NT2/D1 (cell line): ENCODE measurements at regions not wholly inside any gene's neighbourhood (a gene's known extent, or its start where the extent isn't known, plus 50 kb on each side); places are given as distances from the start of the nearest gene placed in this dataset.

Experiments
- DNase-seq: peaks from one replicate; pipeline ENCODE4 v3.0.0-alpha.2; 2011; ENCODE audit warnings: low read depth, low spot score
- H3K27me3 ChIP-seq: 2 replicates; pipeline ENCODE4 v1.6.0; 2011; ENCODE audit warnings: mild to moderate bottlenecking; ENCODE audit not compliant: insufficient read length, insufficient read depth
- H3K36me3 ChIP-seq: 2 replicates; pipeline ENCODE4 v1.6.1; 2011; ENCODE audit warnings: mild to moderate bottlenecking, low read length, mixed read lengths; ENCODE audit not compliant: insufficient read depth, insufficient read length
- H3K4me1 ChIP-seq: 2 replicates; pipeline ENCODE4 v1.5.1; 2011; ENCODE audit not compliant: insufficient read depth, insufficient read length
- H3K4me3 ChIP-seq: 2 replicates; pipeline ENCODE4 v1.5.1; 2011; ENCODE audit warnings: low read depth; ENCODE audit not compliant: insufficient read length
- H3K9ac ChIP-seq: 2 replicates; pipeline ENCODE4 v1.6.0; 2011; ENCODE audit warnings: low read depth; ENCODE audit not compliant: insufficient read length
- H3K9me3 ChIP-seq: 2 replicates; pipeline ENCODE4 v1.5.1; 2011; ENCODE audit warnings: mild to moderate bottlenecking, low read length; ENCODE audit not compliant: insufficient read depth
- SUZ12 ChIP-seq: IDR thresholded peaks from 2 replicates; pipeline ENCODE4 v1.6.1; 2011; ENCODE audit not compliant: insufficient read length, insufficient read depth; ENCODE audit errors: extremely low read depth
- YY1 ChIP-seq: IDR thresholded peaks from 2 replicates; pipeline ENCODE4 v1.6.1; 2011; ENCODE audit not compliant: insufficient read length, insufficient read depth
- ZNF274 ChIP-seq: IDR thresholded peaks from 2 replicates; pipeline ENCODE4 v1.6.1; 2011; ENCODE audit warnings: mild to moderate bottlenecking, low read depth, low read length

DNA sequence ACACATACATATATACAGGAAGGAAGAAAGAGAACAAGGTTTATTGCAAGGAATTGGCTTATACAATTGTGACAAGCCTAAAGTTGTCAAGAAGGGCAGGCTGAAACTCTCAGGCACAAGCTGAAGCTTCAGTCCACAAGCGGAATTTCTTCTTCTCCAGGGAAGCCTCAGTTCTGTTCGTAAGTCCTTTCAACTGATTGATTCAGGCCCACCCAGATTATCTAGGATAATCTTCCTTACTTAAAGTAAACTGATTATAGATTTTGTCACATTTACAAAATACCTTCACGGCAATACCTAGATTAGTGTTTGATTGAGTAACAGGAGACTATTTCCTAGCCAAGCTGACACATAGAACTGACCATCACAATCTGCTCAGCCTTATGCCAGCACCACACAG is 81.5 kb upstream of the TMEM260 start:
- H3K27me3 ChIP-seq = no peaks in the 10 kb centered on the region
- no peak for DNase-seq
- no peaks in the 10 kb centered on the region for H3K9me3 ChIP-seq
- no peaks in the 10 kb centered on the region for H3K36me3 ChIP-seq
- no peak for TF ChIP-seq YY1
- no peak for TF ChIP-seq SUZ12
- no peak for TF ChIP-seq ZNF274
- no peak overlapping the region for H3K9ac ChIP-seq
- no peak overlapping the region for H3K4me3 ChIP-seq
- no peaks in the 10 kb centered on the region for H3K4me1 ChIP-seq

GRCh38 chr14:56501909-56502530 is 77.6 kb upstream of the TMEM260 start:
- DNase-seq = no peak
- Histone ChIP-seq H3K9ac (no peak overlapping the region), H3K36me3 (no peaks in the 10 kb centered on the region), H3K9me3 (no peaks in the 10 kb centered on the region), H3K4me1 (no peaks in the 10 kb centered on the region), H3K27me3 (no peaks in the 10 kb centered on the region), H3K4me3 (no peak overlapping the region)
- TF ChIP-seq YY1 (no peak), SUZ12 (no peak), ZNF274 (no peak)

DNA sequence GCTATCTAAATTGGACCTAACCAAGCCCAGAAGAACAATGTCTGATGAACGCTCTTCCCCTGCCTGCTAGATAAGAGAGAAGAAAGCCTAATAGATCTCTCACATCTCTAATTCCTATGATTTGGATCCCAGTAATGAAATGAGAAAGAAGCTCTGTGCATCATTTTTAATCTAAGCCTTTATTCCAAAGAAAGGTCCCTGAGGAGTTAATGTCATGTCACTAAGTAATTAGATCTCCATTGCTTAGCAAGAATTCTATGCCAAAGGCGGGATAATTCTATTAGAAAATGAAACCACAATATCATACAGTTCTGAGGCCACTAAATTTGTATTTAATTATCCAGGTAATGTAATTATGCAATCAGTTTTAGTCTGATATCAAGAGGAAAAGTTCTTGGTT is 74.2 kb upstream of the TMEM260 start:
- Histone ChIP-seq H3K9me3 (no peaks in the 10 kb centered on the region), H3K9ac (no peak overlapping the region), H3K36me3 (no peaks in the 10 kb centered on the region), H3K4me3 (no peak overlapping the region), H3K4me1 (no peaks in the 10 kb centered on the region), H3K27me3 (no peaks in the 10 kb centered on the region)
- DNase-seq = no peak
- no peak for TF ChIP-seq ZNF274
- no peak for TF ChIP-seq SUZ12
- no peak for TF ChIP-seq YY1

GRCh38 chr14:56512521-56512920 is 67.1 kb upstream of the TMEM260 start:
- DNase-seq = no peak
- Histone ChIP-seq H3K9me3 (no peaks in the 10 kb centered on the region; the same call in 1 of the 2 replicates), H3K4me1 (no peaks in the 10 kb centered on the region), H3K9ac (no peak overlapping the region), H3K36me3 (no peaks in the 10 kb centered on the region), H3K27me3 (no peaks in the 10 kb centered on the region), H3K4me3 (no peak overlapping the region)
- TF ChIP-seq SUZ12 (no peak), ZNF274 (no peak), YY1 (no peak)

- no peak for DNase-seq
- TF ChIP-seq ZNF274 (no peak), YY1 (no peak), SUZ12 (no peak)
- no peak overlapping the region for H3K4me3 ChIP-seq
- H3K4me1 ChIP-seq = peaks cover 2% of the 10 kb centered on the region
- no peaks in the 10 kb centered on the region; the same call in 1 of the 2 replicates for H3K9me3 ChIP-seq
- no peaks in the 10 kb centered on the region for H3K36me3 ChIP-seq
- no peak overlapping the region for H3K9ac ChIP-seq
- no peaks in the 10 kb centered on the region for H3K27me3 ChIP-seq
These were observed 64.8 kb upstream of the TMEM260 start for GRCh38 chr14:56514663-56515371.

GRCh38 chr14:56515739-56516138 is 63.9 kb upstream of the TMEM260 start:
- Histone ChIP-seq H3K36me3 (no peaks in the 10 kb centered on the region), H3K4me1 (peaks cover 2% of the 10 kb centered on the region), H3K9ac (no peak overlapping the region), H3K4me3 (no peak overlapping the region), H3K27me3 (no peaks in the 10 kb centered on the region), H3K9me3 (no peaks in the 10 kb centered on the region; the same call in 1 of the 2 replicates)
- DNase-seq = no peak
- no peak for TF ChIP-seq YY1

DNA sequence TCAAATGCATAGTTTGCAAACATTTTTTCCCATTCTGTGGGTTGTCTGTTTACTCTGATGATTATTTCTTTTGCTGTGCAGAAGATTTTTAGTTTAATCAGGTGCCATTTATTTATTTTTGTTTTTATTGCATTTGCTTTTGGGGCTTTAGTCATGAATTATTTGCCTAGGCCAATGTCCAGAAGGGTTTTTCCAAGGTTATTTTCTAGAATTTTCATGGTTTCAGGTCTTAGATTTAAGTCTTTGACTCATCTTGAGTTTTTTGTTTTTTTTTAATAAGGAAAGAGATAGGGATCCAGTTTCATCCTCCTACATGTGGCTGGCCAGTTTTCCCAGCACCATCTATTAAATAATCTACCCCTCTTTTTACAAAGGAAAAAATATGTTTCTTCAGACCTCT is 57.2 kb upstream of the TMEM260 start:
- Histone ChIP-seq H3K4me1 (peaks cover 2% of the 10 kb centered on the region), H3K4me3 (no peak overlapping the region), H3K27me3 (no peaks in the 10 kb centered on the region), H3K9me3 (no peaks in the 10 kb centered on the region), H3K36me3 (no peaks in the 10 kb centered on the region), H3K9ac (no peak overlapping the region)
- no peak for DNase-seq
- TF ChIP-seq SUZ12 = no peak
- TF ChIP-seq YY1 = no peak
- no peak for TF ChIP-seq ZNF274
